ENCODE measurements at regions not wholly inside any gene's neighbourhood (a gene's known extent, or its start where the extent isn't known, plus 50 kb on each side); places are given as distances from the start of the nearest gene placed in this dataset.
"Not testable (repeated sequence)": the region's sequence is repeated elsewhere in the genome, so short reads cannot be mapped to it uniquely, and the experiment has no call there.

- DNase-seq (ENCODE audit: low read depth), result no peak
These were observed 50.0 kb upstream of the ALDH1B1 start for GRCh38 chr9:38342532-38342931.

GRCh38 chr9:38342096-38342495 lies 50.4 kb upstream of the ALDH1B1 start:
- no peak for DNase-seq (ENCODE audit: low read depth)

- peak; percentile 93 for DNase-seq (ENCODE audit: low read depth)
These were observed 53.0 kb upstream of the ALDH1B1 start for GRCh38 chr9:38339496-38339895.

- no peak for DNase-seq (ENCODE audit: low read depth)
These were observed 53.4 kb upstream of the ALDH1B1 start for GRCh38 chr9:38339087-38339486.

GRCh38 chr9:38338342-38339018 lies 54.0 kb upstream of the ALDH1B1 start:
- no peak for DNase-seq (ENCODE audit: low read depth)

GRCh38 chr9:38337706-38338264 lies 54.7 kb upstream of the ALDH1B1 start:
- DNase-seq (ENCODE audit: low read depth), result no peak

- DNase-seq (ENCODE audit: low read depth), result no peak
These were observed 55.3 kb upstream of the ALDH1B1 start for GRCh38 chr9:38337181-38337580.

- no peak for DNase-seq (ENCODE audit: low read depth)
These were observed 56.2 kb upstream of the ALDH1B1 start for GRCh38 chr9:38336341-38336740.

GRCh38 chr9:38335686-38336085 lies 56.8 kb upstream of the ALDH1B1 start:
- DNase-seq (ENCODE audit: low read depth), result no peak

GRCh38 chr9:38334234-38334633 lies 58.3 kb upstream of the ALDH1B1 start:
- DNase-seq (ENCODE audit: low read depth), result no peak

- DNase-seq (ENCODE audit: low read depth), result no peak
These were observed 59.5 kb upstream of the ALDH1B1 start for GRCh38 chr9:38333047-38333446.

GRCh38 chr9:38332625-38333024 lies 59.9 kb upstream of the ALDH1B1 start:
- DNase-seq (ENCODE audit: low read depth), result no peak

- no peak for DNase-seq (ENCODE audit: low read depth)
These were observed 61.4 kb upstream of the ALDH1B1 start for GRCh38 chr9:38331141-38331540.

- DNase-seq (ENCODE audit: low read depth), result no peak
These were observed 62.5 kb upstream of the ALDH1B1 start for GRCh38 chr9:38329968-38330367.

- DNase-seq (ENCODE audit: low read depth), result no peak
These were observed 63.7 kb upstream of the ALDH1B1 start for GRCh38 chr9:38328765-38329164.

GRCh38 chr9:38326122-38326521 lies 66.4 kb upstream of the ALDH1B1 start:
- no peak for DNase-seq (ENCODE audit: low read depth)

GRCh38 chr9:38324213-38324612 lies 68.3 kb upstream of the ALDH1B1 start:
- not testable (repeated sequence) for DNase-seq (ENCODE audit: low read depth)

GRCh38 chr9:38322937-38323336 lies 69.6 kb upstream of the ALDH1B1 start:
- no peak for DNase-seq (ENCODE audit: low read depth)

- no peak for DNase-seq (ENCODE audit: low read depth)
These were observed 72.9 kb upstream of the ALDH1B1 start for GRCh38 chr9:38319496-38320173.

- DNase-seq (ENCODE audit: low read depth), result no peak
These were observed 73.6 kb upstream of the ALDH1B1 start for GRCh38 chr9:38318759-38319495.

- DNase-seq (ENCODE audit: low read depth), result no peak
These were observed 76.2 kb upstream of the ALDH1B1 start for GRCh38 chr9:38316166-38316780.

- DNase-seq (ENCODE audit: low read depth), result no peak
These were observed 77.4 kb upstream of the ALDH1B1 start for GRCh38 chr9:38315085-38315595.

Data from forelimb muscle (tissue), 1 donor.